HG02678 (cell line): ENCODE measurements at regions not wholly inside any gene's neighbourhood (a gene's known extent, or its start where the extent isn't known, plus 50 kb on each side); places are given as distances from the start of the nearest gene placed in this dataset.

Experiments
- ATAC-seq: cut with Tn5 transposase; IDR thresholded peaks from one replicate; pipeline ENCODE4 v1.9.1; 2021; ENCODE audit warnings: mild to moderate bottlenecking, moderate library complexity; ENCODE audit not compliant: unreplicated experiment

DNA sequence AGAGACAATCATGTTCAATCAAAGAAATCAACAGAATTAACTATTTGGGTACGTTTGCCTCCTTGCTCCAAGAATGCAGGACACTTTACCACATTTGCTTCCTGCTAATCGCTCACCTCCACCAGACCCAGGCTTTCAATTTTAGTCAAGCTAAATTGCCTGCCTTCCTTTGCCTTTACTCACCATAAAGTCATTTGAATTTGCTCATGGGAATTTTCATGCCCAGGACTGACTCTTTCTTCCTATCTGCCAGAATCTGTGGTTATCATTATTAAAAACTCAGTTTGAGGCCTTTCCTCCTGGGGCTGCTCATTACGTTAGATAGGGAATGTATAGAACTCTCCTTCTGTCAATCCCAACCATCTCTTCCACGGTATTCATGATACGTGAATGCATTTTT is 1935.3 kb upstream of the WWC1 start:
- no peak for ATAC-seq

DNA sequence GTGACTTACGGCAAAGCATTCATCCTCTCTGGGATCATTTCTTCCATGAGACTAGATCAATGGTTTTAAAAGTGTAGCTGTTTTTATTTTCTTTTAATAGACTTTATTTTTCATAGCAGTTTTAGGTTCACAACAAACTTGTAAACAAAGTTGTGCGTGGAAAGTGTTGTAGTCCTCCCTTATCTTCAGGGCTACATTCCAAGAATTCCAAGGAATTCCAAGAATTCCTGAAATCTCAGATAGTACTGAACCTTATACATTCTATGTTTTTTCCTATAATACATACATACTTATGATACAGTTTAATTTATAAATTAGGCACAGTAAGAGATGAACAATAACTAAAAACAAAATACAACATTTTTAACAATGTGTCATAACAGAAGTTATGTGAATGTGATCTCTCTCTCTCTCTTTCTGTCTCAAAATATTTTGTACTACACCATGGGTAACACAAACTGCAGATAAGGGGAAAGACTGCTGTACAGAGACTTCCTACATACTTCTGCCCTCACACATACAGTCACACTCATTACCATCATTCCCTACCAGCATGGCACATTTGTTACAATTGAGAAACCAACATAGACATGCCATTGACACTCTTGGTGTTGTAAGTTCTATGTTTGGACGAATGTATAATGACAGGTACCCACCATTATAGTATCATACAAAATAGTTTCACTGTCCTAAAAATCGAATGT is 1933.2 kb upstream of the WWC1 start:
- no peak for ATAC-seq

DNA sequence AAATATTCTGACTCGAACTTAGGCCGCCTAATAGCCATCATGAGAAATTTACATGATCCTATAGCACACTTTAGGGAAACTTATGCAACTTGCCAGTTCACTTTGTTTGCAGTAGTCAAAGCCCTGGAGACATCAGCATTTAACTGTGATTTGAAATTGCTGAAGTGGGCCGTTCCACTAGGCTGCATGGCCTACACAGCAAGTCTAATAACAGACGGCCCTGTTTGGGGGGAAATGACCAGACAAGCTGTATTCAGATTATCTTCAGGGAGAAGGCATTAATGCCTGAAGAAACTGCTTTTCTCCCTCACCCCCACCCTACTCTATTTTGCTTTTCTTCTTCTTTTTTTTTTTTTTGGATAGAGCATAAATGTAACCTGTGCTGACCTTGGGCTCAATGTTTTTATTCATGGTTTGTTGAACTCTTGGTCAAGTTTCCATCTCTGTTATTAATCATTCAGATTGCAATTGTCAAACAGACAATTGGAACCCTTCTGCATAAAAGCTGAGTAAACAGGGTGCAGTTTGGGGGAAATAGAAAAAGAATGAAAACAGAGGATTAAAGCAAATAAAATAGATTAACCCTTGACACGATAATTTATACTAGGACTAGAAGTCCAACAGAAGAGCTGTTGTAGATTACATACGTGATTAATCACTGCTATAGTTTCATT is 1928.2 kb upstream of the WWC1 start:
- no peak for ATAC-seq

DNA sequence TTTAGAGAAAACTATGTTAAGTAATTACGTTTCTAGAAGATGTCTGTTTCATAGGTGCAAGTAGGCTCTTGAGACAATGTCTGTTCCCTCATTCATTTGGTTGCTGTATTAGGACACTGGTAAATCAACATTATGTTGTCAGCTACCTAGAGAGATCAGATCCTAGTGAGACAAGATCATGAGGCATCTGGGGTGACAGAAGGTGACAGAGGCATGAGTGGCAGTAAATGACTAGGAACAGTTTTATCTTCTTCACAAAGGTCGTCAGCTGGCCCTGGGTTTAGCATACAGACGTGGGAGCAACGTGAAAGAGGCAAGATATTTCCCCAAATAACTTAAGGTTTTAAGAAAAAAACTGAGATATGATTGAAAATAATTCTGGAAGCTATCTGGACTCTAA is 1926.3 kb upstream of the WWC1 start:
- ATAC-seq, result no peak

DNA sequence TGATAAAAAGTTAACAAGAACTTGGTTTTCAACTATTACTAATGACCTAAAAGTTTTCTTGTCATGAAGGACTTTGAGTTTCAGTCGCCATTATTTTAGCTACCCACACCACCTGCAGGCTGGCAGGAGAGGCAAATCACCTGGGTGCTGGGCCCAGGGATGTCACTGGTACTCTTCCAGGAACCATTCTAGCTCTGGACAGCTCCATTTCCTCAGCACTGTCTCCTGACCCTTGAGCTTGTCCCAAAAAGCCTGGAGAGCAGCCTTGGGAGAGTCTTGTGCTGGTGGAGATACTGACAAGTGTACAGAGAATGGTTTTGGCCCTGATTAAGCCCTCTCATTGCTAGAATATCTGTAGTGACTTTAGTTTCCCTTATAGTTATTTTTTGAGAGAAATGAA is 1924.1 kb upstream of the WWC1 start:
- no peak for ATAC-seq

DNA sequence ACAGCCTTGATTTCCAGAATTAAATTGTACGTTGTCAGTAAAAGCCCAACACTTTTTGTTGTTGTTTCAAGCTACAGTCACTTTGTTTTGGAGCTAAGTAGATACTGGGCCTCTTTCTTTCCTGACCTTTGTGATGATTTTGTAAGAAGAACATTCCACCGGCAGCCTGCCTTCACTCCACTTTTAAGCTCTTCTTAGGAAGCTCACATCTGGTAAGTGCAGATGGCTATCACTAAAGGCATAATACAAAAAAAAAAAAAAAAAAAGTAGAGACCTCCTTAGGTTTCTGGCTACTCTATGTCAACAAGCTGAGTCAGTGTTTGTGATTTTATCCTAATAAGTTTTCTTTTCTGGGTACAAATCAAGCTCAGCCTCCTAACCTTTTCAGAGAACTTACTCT is 1922.1 kb upstream of the WWC1 start:
- no peak for ATAC-seq

DNA sequence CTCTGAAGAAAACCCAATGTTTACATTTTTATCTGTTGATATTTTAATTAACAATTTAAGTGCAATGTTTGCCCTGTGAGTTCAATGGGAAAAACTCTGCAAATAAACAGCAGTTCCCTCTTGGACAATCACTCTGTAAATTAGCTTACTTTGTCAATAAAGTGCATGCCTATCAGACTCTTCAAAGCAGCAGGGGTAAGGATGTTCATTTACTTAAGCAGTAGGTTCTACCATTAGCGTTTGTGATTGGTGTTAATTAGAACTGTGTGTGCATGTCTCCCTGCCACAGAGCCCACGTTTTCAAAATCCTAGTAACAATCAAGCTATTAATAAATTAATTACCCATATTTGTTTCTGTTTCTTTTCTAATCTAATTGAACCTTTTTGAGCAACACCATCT is 1921.6 kb upstream of the WWC1 start:
- ATAC-seq, result no peak

DNA sequence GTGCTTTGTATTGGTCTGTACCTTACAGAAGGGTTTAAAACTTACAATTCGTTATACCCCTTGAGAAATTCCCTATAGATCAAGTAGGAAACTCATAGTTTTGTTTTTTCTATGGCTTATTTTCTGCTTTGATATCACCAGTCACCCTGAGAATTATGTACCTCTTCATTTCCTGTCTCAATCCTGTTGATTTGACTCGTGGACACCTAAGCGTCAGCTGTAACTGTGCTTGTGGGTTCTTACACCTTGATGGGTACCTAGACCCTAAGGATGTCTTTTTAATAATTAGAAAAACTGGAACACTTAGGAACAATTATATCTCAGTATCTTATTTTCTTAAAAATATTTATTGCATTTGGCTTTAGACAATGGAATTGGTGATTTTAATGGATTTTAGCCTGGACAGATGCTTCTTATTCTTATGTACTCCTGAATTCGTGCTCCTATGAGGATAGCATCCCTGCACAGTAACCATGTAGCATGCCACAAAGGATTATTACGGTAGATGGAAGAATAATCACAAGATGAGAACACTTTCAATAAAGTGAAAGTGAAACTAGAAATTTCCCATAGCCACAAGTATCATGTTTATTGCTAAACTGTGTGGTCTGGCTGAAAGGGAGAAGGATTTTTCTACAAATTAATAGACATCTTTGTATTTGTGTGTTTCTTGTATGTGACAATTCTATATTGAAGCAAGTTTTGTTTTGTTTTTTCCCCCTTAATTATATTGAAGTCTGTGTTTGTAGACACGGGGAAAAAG is 1920.3 kb upstream of the WWC1 start:
- no peak for ATAC-seq

DNA sequence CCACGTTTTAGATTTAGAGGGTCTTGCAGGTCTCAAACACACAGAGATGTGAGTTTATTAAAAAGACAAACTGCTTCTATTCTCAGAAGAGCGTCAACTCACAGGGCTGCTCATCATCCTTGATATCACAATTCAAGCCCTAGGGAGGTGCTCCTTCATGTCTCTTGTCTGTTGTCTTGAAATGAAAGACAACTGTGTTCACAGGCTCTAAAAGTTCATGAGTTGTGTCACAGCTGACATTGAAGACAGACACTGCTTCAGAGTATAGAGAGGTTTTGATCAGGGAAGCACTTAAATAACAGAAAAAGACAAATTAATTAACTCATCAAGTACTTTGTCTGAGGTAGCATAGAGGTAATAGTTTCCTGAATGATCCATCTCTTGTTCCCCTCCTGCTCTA is 1917.6 kb upstream of the WWC1 start:
- ATAC-seq, result no peak

DNA sequence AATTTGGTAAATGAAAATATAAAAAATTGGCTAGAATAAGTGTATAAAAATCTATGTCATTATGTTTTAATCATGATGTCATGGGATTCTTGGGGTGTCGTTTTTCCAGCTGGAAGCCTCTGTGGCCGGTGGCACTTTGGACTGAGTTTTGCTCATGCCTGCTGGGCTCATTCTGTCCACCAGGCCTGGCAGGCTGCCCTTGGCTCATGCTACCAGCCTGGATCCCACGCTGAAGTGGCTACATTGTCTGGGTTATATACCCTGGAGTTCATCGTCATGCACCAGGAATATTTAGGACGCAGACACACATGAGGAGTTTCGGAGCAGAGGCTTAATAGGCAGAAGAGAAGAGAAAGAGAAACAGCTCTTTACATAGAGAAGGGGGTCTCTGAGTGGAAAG is 1913.7 kb upstream of the WWC1 start:
- ATAC-seq, result no peak

DNA sequence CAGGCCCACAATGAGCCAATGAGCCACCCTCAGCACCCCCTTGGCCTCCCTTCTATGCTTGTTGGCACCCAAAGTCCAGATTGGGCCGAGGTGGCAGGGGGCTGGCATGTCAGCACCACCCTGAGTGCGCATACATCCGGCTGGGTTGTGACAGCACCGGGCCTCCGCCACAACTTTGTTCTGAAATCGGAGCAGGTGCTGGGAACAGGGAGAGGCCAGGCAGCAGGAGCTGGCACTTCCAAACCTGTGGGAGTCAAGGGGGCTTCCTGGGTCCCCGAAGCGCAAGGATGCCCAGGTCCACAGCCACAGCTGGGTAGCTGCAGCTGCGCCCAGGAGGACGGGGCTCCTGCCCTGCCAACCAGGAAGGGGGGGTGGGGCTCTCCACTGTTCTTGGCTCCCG is 1911.9 kb upstream of the WWC1 start:
- no peak for ATAC-seq

DNA sequence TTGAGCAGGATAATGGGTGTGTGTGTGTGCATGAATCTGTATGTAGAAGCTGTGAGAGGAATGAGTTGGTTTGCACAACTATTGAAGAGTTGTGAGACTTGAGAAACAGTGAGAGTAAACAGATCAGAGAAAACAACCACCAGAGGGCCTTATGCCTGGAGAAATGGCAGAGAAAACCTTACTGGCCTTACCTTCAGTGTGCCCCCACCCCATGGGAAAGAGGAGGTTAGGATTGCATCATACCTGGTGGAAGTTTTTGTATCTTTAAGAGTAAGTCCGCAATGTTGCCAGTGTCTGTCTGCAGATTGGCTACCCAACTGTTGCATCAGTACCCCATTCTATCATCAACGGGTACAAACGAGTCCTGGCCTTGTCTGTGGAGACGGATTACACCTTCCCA is 1909.4 kb upstream of the WWC1 start:
- no peak for ATAC-seq

DNA sequence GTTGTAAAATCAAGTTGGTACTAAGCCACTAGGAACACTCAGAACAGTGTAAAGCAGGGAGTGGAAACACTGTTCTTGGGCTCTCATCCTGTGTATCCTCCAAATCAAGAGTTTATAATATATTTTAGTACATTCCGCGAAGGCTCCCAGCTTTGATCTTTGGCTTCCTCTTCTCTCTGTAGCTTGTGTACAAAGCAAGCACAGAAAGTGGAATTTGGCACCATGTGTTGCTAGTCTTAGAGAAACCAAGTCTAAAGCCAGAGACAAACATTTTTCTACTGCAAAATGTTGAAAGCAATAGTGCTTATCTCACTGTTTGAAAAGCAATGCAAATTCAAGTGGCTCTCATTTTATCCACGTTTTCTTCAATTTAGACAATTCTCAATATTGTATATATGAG is 1893.3 kb upstream of the WWC1 start:
- no peak for ATAC-seq

DNA sequence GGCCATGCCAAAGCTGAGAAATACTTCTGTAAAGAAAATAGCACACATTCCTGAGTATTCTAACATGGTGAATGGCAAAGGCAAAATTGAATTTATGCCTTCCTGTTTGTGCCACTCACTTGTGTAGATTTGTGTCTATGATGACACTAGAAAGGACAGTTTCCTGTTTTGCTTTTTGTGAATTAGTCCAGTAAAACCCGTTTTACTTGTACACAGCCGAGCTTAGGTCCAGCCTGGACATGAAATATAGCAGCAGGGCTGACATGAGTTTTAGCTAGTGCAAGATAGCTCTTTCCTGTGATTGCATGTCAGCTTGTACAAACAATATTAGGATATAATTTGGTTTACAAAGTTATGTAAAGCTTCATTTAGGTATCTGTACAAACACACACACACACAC is 1891.7 kb upstream of the WWC1 start:
- ATAC-seq, result no peak

DNA sequence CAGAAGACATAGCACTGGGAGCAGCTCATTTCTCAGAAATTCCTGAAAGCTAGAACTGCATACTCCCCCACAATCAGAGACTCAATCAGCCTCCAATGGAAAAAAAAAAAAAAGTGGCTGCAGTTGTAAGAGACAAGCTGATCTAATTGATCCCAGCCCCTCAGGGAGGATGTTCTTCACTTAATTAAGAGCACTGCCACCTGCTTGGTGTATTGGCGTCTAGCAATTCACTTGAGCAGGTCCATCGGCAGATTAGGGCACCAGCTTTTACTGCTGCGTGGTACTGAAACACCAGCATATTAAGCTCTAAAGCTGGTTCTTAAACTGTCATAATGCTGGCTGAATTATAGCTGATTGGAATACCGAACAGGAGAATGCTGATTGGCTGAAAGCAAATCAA is 1890.1 kb upstream of the WWC1 start:
- no peak for ATAC-seq

DNA sequence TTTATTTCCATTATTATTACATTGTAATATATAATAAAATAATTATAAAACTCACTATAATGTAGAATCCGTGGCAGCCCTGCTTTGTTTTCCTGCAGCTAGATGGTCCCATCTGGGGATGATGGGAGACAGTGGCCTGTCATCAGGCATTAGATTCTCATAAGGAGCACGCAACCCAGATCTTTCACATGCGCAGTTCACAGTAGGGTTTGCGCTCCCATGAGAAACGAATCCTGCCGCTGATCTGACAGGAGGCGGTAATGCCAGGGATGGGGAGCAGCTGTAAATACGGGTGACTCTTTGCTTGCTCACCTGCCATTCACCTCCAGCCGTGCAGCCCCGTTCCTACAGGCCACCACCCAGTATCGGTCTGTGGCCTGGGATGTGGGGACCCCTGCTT is 1879.3 kb upstream of the WWC1 start:
- ATAC-seq, result no peak

DNA sequence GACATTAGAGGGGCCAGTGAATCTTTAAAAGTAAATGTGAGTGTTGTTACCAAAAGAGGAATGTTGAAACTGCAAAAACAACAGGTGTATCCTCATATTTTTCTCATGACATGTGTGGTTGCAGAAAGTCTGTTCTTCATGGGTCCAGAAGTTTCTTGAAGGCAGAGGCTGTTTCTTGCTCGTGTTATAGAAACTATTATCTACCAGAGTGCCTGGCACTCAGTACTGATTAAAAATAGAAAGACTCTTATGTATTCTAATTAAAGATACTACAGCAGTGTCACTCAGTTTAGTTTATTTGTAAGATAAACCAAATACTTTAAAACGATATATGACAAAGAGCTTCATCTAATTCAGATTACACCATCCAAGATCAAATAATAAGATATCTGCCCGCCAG is 1864.2 kb upstream of the WWC1 start:
- ATAC-seq, result no peak

DNA sequence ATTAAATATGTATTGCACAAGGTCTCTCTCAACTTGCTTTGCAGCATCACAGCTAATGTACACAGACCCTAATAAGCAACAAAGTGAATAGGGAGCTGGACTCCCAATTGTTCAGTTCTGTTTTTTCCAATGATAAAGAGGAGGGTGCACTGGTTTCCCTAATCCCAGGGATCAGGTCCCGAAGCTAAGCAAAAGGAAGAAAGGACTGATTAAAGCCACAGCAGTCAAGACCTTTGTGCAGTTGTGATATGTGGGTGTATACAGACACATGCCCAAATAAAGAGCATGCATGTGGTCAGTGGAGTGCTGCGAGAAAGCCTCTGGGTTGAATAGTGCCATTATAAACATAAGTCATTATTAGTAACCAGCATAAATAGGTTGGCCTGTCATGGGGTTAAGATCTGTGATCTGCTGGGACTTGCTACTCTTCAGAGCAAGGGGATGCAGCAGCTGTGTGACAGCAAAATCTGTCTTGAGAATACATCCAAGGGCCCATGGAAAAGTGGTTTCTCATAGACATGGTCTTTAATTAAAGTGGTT is 1863.1 kb upstream of the WWC1 start:
- no peak for ATAC-seq

DNA sequence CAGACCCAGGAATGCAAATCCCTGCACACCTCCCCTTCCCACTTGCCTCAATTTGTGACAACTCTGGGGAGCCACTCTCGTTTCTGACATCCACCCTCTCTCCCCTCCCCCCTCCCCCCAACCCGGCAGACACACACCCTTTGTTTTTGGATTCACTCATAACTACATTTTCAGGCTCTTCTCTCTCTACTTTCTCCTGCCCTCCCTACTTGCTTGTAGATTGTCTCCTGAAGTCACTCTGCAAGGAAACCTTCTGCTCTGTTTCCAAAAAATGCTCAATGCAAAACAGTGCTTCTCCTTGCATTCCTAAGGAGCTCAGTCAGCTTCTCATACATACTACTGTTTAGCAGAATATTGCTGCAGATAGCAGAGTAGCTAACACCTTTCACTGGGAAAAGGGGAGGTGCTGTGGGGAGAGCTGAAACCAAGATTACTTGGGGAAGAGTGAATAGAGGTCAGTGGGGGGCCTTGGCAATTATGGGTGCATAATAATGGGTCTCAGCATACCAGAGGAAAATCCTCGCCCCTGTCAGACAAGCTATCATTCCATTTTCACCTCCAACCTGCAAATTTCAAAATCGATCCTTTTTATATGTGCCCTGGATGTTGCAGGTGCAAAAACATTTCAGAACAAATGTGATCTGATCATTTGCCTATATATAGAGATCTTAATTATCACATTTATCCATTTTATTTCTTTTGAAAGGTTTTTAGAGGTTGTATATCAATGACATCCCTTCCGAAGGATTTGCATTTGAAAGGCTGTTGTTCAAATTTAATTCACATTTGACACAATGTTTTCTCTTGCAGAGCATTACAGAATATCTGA is 1860.7 kb upstream of the WWC1 start:
- no peak for ATAC-seq

DNA sequence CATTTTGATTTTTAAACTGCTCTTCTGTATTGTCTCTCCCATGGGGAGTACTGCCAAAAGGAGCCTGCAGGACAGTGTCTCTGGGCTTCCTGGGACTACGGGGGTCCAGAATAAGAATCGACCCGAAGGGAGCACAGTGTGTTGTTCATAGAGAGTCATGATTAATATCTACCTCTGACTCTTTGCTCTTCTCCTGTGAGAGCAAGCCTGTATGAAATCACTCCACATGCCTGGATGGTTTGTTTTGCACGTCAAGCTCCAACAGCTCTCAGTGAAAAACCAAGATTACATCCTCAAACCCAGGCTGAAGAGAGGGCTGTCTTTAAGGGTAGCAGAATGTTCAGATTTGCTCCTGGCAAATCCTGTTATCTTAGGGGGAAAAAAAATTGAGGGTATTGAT is 1860.0 kb upstream of the WWC1 start:
- no peak for ATAC-seq

DNA sequence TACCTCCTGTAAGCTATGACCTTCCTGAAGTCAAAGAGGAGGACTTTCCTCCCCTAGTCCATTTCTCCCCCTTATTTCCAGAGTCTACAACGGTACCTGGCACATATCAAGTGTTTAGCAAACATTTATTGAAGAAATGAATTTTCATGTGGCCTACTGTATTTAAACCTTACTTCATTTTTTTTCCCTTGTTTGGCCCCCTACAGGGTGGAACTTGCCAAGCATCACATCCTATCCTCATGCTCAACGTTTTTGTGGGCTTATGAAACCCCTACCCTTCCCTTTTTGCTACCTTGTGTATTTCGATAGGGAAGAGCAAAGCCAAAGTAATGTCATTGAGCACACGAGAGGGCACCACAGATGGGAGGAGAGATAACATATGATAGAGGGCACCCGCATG is 1857.8 kb upstream of the WWC1 start:
- no peak for ATAC-seq
